Thyroid gland (tissue), 4 donors: ENCODE measurements at regions not wholly inside any gene's neighbourhood (a gene's known extent, or its start where the extent isn't known, plus 50 kb on each side); places are given as distances from the start of the nearest gene placed in this dataset.

ENCODE experiments used
- CTCF ChIP-seq, 6 experiments: fragments of 200-600 bp in 3 of 6; fragments of 450-650 bp in 3 of 6; sonication (generic) in 3 of 6; IDR thresholded peaks; one replicate each; pipeline ENCODE4 v1.5.1; 2016 to 2019; ENCODE audit warnings: antibody characterized with exemption in 6 of 6, mild to moderate bottlenecking in 2 of 6, inconsistent platforms in 1 of 6, moderate library complexity in 1 of 6
- POLR2A ChIP-seq, 2 donors: fragments of 450-650 bp; IDR thresholded peaks; one replicate each; pipeline ENCODE4 v1.6.1; 2017; ENCODE audit warnings: antibody characterized with exemption in 2 of 2, mild to moderate bottlenecking in 2 of 2, moderate library complexity in 1 of 2

GRCh38 chr10:52644373-52645186 lies 128.0 kb downstream of the MBL2 start:
- TF ChIP-seq POLR2A (IDR thresholded peaks at IDR 0.05) = no peak
- TF ChIP-seq CTCF (IDR thresholded peaks at IDR 0.05) = peak; percentile 12 to 69 (median 58)
